GM18502 (cell line): ENCODE measurements at regions not wholly inside any gene's neighbourhood (a gene's known extent, or its start where the extent isn't known, plus 50 kb on each side); places are given as distances from the start of the nearest gene placed in this dataset.
"Not testable (repeated sequence)": the region's sequence is repeated elsewhere in the genome, so short reads cannot be mapped to it uniquely, and the experiment has no call there.

Experiments used
- ATAC-seq: cut with Tn5 transposase; IDR thresholded peaks from one replicate; pipeline ENCODE4 v1.9.1; 2021; ENCODE audit warnings: mild to moderate bottlenecking; ENCODE audit not compliant: unreplicated experiment, poor library complexity

DNA sequence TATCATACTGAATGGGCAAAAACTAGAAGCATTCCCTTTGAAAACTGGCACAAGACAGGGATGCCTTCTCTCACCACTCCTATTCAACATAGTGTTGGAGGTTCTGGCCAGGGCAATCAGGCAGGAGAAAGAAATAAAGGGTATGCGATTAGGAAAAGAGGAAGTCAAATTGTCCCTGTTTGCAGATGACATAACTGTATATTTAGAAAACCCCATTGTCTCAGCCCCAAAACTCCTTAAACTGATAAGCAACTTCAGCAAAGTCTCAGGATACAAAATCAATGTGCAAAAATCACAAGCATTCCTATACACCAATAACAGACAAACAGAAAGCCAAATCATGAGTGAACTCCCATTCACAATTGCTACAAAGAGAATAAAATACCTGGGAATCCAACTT lies 52.5 kb upstream of the CCDC71L start:
- not testable (repeated sequence) for ATAC-seq

DNA sequence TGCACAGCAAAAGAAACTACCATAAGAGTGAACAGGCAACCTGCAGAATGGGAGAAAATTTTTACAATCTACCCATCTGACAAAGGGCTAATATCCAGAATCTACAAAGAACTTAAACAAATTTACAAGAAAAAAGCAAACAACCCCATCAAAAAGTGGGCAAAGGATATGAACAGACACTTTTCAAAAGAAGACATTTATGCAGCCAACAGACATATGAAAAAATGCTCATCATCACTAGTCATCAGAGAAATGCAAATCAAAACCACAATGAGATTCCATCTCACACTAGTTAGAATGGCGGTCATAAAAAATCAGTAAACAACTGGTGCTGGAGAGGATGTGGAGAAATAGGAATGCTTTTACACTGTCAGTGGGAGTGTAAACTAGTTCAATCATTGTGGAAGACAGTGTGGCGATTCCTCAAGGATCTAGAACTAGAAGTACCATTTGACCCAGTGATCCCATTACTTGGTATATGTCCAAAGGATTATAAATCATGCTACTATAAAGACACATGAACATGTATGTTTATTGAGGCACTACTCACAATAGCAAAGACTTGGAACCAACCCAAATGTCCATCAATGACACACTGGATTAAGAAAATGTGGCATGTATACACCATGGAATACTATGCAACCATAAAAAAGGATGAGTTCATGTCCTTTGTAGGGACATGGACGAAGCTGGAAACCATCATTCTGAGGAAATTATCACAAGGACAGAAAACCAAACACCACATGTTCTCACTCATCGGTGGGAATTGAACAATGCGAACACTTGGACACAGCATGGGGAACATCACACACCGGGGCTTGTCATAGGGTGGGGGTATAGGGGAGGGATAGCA lies 53.9 kb upstream of the CCDC71L start:
- ATAC-seq, result not testable (repeated sequence)

DNA sequence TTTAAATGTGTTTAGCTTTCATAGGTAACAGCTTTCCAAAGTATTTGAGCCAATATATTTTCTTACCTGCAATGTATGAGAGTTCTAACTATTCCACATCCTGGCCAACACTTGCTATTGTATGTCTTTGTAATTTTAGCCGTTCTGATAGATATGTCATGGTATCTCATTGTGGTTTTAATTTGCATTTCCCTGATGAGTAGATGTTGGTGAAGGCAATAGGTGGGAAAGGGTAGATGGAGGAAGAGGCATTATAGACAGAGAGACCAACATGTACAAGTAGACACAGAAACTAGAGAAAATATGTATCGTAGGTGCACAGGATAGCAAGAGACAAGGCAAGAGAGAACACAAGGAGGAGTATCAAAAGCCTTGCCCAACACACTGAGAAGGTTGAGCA lies 54.8 kb upstream of the CCDC71L start:
- no peak for ATAC-seq

DNA sequence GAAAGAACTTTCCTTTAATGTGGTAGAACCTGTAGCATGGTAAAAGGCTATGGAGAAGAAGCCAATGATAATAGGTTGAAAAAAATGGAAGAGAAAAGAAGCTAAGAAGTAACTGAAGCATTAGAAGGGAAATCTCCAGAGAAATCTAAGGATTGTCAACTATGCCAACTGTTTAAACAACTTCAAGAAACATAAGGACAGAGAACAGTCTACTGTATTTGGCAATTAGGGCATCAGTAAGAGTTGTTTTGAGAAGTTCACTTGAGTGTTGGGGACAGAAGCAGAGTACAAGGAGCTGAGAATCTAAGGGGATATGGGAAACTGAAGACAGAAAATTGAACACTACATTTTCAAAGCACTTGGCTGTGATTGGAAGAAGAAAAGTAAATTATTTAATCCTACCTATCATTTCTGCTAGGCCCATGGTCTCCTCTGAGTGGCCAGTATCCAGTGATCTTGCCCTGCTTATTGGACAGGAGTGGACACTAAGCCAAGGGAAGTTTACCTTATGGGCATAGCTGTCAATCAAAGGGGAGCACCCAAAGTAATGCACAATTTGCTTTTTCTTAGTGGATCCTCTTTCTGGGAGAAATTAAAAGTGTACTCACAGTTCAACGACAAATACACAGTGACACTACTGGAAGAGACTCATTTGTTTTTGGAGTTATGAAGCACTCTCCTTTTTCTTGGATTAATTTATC lies 56.4 kb upstream of the CCDC71L start:
- no peak for ATAC-seq

DNA sequence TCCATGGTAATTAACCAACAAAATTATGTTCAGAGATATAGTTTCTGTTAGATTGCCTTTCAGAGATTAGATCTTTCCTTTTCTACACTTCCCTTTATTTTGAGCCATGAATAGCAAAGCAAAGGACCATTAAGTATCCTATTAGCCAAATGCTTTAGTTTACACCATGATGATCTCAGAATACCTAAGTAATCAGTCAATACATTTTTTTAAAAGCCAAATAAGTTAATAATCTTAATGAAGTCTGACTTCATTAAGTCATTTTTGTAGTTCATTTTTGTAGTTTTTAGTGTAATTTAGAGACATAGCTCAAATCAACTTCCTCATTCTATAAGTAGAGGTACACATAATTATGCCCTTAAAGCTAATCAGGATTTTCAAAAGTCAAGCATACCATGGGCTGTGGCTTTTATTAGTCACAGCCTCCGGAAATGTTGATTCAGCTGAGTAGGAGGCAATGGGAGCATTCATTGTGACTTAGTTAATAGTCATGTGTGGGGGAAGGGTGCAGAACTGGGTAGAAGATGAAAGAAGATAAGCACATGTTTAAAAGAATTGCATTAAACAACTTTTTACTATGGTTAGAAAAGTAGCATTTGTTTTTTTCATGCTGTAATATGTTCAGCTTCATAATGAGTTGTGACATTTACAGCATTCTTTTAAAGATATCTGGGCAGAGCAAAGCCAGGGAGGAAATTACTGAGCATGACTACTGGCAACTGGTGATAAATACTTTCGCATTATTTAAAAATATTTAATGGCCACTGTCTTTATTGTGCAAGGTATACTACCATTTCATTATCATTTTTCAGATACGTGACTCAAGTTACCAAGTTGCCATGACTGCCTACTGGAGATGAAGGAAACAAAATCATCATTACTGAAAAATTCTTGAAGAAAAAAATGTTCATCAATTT lies 57.3 kb upstream of the CCDC71L start:
- peak; percentile 89 for ATAC-seq

DNA sequence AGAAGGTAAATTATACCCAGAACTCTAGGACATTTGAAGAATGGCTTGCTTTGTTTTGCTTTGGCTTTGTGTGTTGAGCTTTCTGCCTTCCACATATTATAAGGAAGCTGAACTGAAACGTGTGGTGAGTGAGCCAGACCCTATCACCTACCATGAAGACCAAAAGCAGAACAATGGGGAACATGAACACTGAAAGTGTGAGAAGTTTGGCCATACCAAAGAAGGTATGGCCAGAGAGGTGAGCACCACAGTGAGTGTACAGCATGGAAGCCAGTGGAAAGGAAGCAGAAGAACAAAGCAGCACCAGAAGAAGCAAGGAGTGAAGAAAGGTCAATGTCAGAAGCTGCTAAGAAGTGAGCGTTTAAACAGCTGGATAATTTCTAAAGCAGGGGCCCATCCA lies 59.7 kb upstream of the CCDC71L start:
- peak; percentile 59 for ATAC-seq

DNA sequence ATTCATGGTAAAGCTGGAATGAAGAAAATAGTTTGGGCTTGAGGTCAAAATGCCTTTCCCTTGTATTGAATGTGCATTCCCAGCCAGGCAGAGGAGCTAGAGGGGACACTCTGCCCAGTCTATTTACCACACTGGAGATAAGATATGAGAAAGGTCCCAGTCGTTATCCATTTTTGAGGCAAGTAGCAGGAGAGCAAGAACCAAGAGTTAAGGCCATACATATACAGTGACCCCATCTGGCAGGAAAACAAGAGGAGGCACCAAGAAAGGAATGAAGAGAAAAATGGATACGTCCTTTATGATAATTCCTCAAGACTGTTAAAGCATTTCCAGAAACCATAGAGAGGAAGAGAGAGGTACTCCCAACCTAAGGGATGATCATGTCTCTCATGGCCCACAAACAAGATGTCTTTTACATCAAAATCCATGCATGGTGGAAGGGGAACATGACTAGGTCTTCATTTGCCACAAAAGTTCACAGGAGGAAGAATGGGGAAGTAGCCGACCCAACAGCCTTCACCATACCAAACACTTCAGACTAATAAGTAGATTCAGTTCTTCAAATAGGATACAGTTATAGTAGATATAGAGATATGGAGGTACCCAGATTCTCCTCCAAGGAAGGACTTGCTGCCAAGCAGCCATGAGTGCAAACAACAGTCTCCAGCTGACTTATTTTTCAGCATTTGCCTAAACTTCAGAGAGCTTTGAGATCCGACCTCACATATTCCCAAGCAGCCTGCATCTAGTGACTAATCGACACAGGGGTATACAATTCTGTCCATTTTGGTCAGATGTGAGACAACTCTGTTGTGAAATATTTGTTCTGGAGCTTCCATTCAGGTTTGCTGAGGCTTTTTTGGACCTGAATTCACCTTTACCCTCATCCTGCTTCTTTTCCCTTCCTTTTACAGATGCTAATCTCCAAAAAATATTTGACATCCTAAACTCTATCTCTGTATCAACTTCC lies 61.1 kb upstream of the CCDC71L start:
- no peak for ATAC-seq

DNA sequence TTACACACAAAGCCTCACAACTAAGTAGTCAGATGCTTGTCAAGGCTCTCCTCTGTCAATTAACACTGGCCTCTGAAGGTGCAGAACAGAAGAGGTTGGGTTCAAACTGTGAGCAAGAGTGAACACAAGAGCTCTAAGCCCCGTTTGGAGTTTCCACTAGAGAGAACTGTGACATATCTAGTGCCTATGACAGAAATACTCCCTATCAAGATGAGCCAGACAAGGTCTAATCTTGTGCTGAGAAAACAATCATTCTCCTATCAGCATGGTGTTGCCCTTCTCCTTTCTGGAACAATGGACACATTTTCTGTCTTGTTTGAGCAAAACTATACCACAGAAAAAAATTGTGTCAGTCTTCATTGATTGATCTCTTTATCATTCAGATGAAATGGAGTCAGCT lies 62.4 kb upstream of the CCDC71L start:
- ATAC-seq, result no peak

DNA sequence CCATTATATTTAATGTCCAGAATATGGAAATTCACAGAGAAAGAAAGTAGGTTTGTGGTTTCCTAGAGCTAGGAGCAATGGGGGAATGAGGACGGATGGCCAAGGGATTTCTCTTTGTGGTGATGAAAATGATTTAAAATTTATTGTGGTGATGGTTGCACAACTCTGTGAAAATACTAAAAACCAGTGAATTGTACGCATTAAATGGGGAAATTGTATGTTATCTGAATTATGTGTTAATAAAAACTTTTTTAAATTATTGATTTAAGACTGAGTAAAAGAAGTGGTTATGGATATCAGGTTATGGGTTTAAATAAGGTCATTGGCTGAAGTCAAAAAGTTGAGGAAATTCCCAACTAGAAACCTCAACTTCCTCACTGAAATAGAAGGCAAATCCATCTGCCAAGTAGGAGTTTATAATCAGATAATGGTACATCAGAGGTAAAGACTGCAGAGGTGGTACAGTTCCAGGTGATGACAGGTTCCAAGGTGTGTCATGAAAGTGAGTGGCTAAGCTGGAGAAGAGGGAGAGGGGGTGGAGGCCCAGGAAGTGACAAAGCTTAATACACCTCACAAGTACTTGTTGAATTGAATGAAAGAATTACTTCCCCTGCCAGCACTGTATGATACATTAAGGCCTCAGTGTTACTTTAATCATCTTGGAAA lies 68.9 kb upstream of the CCDC71L start:
- ATAC-seq, result no peak

DNA sequence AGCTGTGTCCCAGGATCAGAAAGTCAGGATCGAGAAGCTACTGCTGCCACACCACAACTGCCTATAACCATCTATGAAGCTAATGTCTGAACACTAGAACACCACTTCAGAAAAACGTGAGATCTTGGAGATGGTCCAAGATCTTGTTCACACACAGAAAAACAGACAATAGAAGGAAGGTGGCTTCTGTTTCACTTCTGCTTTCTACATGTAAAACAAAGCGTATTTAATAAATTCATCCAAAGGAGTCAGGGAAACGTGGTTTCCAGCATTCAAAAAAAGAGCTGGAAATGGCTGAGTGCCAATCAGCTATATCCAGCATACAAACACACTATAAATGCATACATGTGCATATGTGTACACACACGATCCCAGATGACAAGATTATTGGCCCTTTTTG lies 70.2 kb upstream of the CCDC71L start:
- peak; percentile 93 for ATAC-seq

DNA sequence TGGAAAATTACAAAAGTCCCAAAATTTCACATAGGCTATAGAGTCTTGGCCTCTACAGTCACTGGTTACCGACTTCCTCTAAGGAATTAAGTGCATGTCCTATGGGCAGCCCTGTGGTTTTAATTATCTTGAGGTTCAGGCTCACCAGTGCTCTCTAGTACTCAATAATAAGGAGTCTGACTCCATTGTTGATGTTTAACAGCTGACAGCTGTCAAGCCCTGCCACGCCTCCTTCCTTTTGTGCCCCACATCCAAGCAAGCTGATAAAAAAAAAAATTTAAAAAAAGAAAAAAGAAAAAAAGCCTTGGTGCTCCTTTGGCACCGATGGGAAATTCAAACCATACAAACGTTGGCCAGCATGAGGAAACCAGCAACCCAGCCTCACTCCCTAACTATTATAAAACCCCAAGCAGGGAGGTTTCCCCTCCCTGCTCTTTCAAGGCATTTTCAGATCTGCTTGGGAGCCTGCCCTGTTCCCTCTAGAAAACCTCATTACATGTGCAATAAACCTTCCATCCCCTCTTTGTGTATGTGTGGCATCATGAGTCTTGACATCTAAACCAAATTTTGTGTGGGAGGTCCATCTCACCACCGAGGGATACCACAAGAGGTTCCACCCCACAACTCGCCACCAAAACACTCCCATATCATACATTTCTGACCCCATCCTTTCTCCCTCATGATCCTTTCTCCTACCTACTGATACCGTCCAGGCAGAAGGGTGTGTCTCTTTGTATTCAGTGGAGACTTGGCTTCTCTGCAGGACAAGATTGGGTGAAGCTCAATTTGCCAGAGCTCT lies 70.9 kb upstream of the CCDC71L start:
- ATAC-seq, result no peak

DNA sequence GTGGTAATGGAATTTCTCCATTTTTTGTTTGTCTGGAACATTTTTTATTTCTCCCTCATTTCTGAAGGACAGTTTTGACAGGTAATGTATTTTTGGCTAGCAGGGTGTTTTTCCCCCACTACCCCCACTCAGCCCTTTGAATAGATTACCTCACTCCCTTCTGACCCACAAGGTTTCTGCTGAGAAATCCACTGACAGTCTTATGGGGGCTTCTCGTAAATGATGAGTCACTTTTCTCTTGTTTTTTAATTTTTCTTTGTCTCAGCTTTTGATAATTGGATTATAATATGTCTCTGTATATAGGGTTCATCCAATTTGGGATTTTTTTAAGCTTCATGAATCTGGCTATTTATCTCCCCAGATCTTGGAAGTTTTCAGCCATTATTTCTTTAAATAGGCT lies 74.7 kb upstream of the CCDC71L start:
- ATAC-seq, result no peak

DNA sequence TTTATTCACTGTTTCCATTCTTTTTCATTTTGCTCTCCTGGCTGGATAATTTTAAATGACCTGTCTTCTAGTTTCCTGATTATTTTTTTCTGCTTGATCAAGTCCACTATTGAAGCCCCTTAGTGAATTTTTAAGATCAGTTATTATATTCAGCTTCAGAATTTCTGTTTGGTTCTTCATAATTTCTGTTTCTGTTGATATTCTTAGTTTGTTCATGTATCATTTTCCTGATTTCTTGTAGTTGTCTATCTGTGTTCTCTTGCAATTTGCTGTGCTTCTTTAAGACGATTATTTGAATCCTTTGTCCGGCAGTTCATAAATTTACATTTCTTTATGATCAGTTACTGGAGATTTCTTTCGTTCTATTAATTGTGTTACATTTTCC lies 75.2 kb upstream of the CCDC71L start:
- ATAC-seq, result no peak

DNA sequence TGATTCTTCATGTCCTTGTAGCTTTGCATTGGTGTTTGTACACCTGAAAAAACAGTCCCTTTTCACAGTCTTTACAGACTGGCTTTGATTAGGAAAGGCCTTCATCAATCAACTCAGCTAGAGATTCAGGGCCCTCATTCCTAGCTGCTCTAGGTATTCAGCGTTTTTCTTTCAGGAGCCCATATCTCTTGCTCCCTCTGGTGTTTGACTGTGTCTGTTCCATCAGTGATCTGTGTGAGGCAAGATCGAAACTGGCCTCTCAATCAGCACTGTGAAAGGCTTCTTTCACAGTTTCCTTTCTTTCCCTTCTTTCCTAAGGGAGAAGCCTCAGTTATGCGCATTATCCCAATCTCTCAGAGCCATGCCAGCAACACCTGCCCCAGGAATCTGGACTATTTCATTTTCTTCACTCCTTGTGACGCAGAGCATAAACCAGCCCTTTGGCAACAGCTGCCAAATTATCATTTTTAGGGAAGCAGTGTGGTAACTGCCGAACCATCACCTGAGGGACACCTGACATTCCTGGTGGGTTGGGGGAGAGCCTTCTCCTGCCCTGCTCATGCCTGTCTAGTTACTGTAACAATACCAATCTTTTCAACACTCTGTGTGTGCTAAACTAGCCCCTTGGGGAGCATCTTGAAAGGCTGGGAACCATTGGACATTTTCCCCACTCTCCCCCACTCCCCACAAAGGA lies 75.7 kb upstream of the CCDC71L start:
- peak; percentile 89 for ATAC-seq

DNA sequence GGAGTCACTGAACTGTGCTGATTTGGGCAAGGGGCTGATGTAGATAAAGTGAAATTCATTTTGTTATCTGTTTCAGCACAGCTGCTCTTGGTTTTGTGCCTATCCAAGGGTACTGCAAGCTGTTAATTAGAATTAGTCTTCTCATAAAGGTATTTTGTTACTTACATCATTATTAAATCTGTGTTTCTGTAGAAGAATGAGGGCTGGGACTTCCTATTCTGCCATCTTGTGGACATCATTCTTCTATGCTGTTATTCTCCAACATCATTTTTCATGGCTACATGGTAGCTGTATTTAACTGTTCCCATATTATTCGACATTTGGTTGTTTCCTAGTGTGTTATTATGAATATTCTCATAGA lies 76.2 kb upstream of the CCDC71L start:
- no peak for ATAC-seq

DNA sequence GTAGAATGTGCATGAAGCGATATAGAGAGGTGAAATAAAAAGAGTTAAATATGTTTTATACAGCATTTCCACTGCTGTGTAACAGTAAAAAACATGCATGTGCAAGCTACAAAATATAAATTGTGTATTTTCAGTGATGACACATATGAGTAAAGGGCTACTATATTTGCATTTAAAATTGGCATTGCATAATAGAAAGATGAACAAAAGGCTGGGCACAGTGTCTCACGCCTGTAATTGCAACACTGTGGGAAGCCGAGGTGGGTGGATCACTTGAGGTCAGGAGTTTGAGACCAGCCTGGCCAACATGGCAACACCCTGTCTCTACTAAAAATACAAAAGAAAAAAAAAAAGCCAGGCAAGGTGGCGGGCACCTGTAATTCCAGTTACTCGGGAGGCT lies 79.8 kb upstream of the CCDC71L start:
- no peak for ATAC-seq

DNA sequence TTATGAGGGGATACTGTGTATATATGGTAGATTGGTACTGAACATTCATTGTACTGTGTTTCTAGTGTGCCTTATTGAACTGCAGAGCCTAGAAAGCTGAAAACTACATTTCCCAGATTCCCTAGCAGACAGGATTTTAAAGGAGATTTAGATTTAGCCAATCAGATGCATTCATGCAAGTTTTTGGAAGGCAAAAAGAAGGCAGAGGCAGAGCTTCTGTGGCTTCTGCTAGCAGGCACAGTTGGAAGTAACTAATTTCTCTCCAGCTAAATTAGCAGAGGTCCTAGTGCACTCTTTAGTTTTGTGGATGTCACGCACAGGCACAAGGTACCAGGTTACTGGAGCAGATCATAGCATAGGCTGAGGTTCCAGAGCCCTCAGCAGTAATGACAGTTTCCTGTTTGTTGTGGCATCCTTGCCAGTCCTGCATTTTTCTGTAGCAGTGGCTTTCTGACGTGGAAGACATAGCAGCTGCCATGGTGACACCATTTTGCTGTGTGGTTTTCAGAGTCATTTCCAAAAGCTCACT lies 83.7 kb upstream of the CCDC71L start:
- ATAC-seq, result no peak

DNA sequence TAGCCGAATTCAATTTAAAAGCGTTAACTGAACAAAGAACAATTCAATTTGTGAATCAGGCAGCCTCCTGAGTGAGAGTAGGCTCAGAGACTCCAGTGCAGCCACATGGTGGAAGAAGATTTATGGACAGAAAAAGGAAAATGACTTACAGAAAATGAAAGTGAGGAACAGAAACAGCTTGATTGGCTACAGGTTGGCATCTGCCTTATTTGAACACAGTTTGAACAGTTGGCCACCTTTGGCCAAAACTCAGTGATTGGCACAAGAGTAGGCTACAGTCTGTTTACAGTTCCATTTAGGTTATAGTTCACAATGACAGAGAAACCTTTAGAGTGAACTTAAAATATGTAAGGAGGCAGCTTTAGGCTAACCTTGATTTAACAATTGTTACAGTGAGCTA lies 86.3 kb upstream of the CCDC71L start:
- ATAC-seq, result not testable (repeated sequence)
